ENCODE measurements at regions not wholly inside any gene's neighbourhood (a gene's known extent, or its start where the extent isn't known, plus 50 kb on each side); places are given as distances from the start of the nearest gene placed in this dataset.
"Not testable (repeated sequence)": the region's sequence is repeated elsewhere in the genome, so short reads cannot be mapped to it uniquely, and the experiment has no call there.

DNA sequence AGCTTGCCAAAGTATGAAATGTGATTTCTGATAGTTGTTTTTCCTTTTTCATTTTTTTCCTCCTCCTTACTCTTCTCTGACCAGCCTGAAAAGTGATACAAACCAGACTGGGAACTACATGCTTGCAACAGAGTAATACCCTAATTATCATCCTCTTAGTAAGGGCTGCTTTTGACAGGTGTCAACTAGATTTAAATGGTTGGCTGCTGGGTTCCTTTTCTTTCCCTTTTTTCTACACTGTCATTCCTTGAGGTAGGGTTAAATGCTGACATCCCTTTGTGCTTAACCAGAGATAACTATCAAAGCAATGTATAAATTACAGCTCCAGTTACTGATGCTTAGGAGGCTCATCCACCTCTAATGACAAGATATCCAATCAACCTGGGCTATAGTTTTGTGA is 598.8 kb downstream of the TTLL7 start:
- intact Hi-C loops (cut with micrococcal nuclease); H4K91ac ChIP-seq (ENCODE audit: insufficient read depth, low read depth, low read length); H2BK120ac ChIP-seq (ENCODE audit: low read depth, low read length); ATAC-seq (ENCODE audit: low read depth); H4K20me1 ChIP-seq (ENCODE audit: insufficient read depth, low read length); H4K8ac ChIP-seq (ENCODE audit: low read depth in 2 of 2, low read length in 2 of 2); H3K79me1 ChIP-seq (ENCODE audit: low read depth in 1 of 2, low read length in 2 of 2); H3K4me2 ChIP-seq (ENCODE audit: low read depth, low read length); H4K5ac ChIP-seq (ENCODE audit: low read depth, low read length); H2BK5ac ChIP-seq (ENCODE audit: low read depth, low read length, poor library complexity, severe bottlenecking); H3K18ac ChIP-seq (ENCODE audit: low read depth, low read length); DNase-seq; H2AK5ac ChIP-seq (ENCODE audit: low read depth, low read length); H3K27me3 ChIP-seq (ENCODE audit: control insufficient read depth, insufficient read depth, low read length); H3K56ac ChIP-seq (ENCODE audit: extremely low read depth, insufficient read depth, low read length); H3K9me1 ChIP-seq (ENCODE audit: insufficient read depth, low read length); H3K9me3 ChIP-seq (ENCODE audit: control insufficient read depth, insufficient read depth, low read length); H3K4me1 ChIP-seq (ENCODE audit: control insufficient read depth, insufficient read depth, low read length); H3K27ac ChIP-seq (ENCODE audit: insufficient read depth, low read length); H3K23ac ChIP-seq (ENCODE audit: low read depth, low read length); BruUV-seq (replicated peaks); POLR2A ChIA-PET (ENCODE audit: unreplicated experiment); H2AK9ac ChIP-seq (replicated peaks; ENCODE audit: low read depth, low read length, poor library complexity); H3K9ac ChIP-seq (ENCODE audit: low read depth, low read length); H3K14ac ChIP-seq (replicated peaks; ENCODE audit: low read depth, low read length); H2BK20ac ChIP-seq (ENCODE audit: low read depth, low read length); dilution Hi-C loops (cut with HindIII; ENCODE audit: low sequenced_read_pairs, unreplicated experiment); H2AFZ ChIP-seq (replicated peaks; ENCODE audit: low read length, poor library complexity); H3K4me3 ChIP-seq (ENCODE audit: insufficient read depth, low read depth, low read length); H3K4ac ChIP-seq (ENCODE audit: low read depth, low read length); H2BK15ac ChIP-seq (ENCODE audit: low read depth, low read length); H3K36me3 ChIP-seq (ENCODE audit: control insufficient read depth, insufficient read depth, low read length); in situ Hi-C loops (cut with MboI; ENCODE audit: low sequenced_read_pairs): not testable (repeated sequence)
- CTCF ChIA-PET, result interaction anchor here (0.6 kb wide), 1 partner anchor 12 kb away, joined by 4 read pairs; no protein-coding TSS in a partner anchor

DNA sequence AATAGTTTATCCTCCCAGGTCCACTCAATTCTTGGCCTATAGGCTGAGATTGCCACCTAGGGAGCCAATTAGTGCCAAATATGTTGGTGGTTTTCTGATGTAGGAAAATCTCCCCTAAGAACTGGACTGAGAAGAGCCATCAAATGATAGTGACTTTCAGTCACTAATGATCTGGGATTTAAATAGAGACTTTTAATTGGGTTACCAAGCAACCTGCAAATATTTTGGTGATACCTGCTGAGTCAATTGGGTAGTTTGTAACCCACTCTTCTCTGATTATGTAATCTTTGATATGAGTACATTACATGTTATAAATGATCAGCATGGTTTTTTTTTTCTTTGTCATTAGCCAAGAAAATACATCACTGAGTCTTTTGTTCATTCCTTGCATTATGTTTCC is 600.8 kb downstream of the TTLL7 start:
- H2AK5ac ChIP-seq (ENCODE audit: low read depth, low read length); H2AK9ac ChIP-seq (replicated peaks; ENCODE audit: low read depth, low read length, poor library complexity); H4K91ac ChIP-seq (ENCODE audit: insufficient read depth, low read depth, low read length); H3K56ac ChIP-seq (ENCODE audit: extremely low read depth, insufficient read depth, low read length); H2AFZ ChIP-seq (replicated peaks; ENCODE audit: low read length, poor library complexity); intact Hi-C loops (cut with micrococcal nuclease); H3K9ac ChIP-seq (ENCODE audit: low read depth, low read length); H3K4me1 ChIP-seq (ENCODE audit: control insufficient read depth, insufficient read depth, low read length); H2BK20ac ChIP-seq (ENCODE audit: low read depth, low read length); H4K20me1 ChIP-seq (ENCODE audit: insufficient read depth, low read length); POLR2A ChIA-PET (ENCODE audit: unreplicated experiment); CTCF ChIA-PET; H3K36me3 ChIP-seq (ENCODE audit: control insufficient read depth, insufficient read depth, low read length); H3K27ac ChIP-seq (ENCODE audit: insufficient read depth, low read length); ATAC-seq (ENCODE audit: low read depth); H2BK120ac ChIP-seq (ENCODE audit: low read depth, low read length); H4K8ac ChIP-seq (ENCODE audit: low read depth in 2 of 2, low read length in 2 of 2); H3K9me1 ChIP-seq (ENCODE audit: insufficient read depth, low read length); in situ Hi-C loops (cut with MboI; ENCODE audit: low sequenced_read_pairs); H3K23ac ChIP-seq (ENCODE audit: low read depth, low read length); H3K4ac ChIP-seq (ENCODE audit: low read depth, low read length); BruUV-seq (replicated peaks); H2BK15ac ChIP-seq (ENCODE audit: low read depth, low read length); H4K5ac ChIP-seq (ENCODE audit: low read depth, low read length); DNase-seq; H3K18ac ChIP-seq (ENCODE audit: low read depth, low read length); H3K4me3 ChIP-seq (ENCODE audit: insufficient read depth, low read depth, low read length); H3K14ac ChIP-seq (replicated peaks; ENCODE audit: low read depth, low read length); dilution Hi-C loops (cut with HindIII; ENCODE audit: low sequenced_read_pairs, unreplicated experiment); H3K79me1 ChIP-seq (ENCODE audit: low read depth in 1 of 2, low read length in 2 of 2); H3K27me3 ChIP-seq (ENCODE audit: control insufficient read depth, insufficient read depth, low read length); H3K9me3 ChIP-seq (ENCODE audit: control insufficient read depth, insufficient read depth, low read length); H2BK5ac ChIP-seq (ENCODE audit: low read depth, low read length, poor library complexity, severe bottlenecking); H3K4me2 ChIP-seq (ENCODE audit: low read depth, low read length): not testable (repeated sequence)
